HG03469 (cell line): ENCODE measurements at regions not wholly inside any gene's neighbourhood (a gene's known extent, or its start where the extent isn't known, plus 50 kb on each side); places are given as distances from the start of the nearest gene placed in this dataset.
A peak's percentile ranks its signal among the peaks of the same experiment; 100 is the strongest.
"Not testable (repeated sequence)": the region's sequence is repeated elsewhere in the genome, so short reads cannot be mapped to it uniquely, and the experiment has no call there.

Experiments used
- ATAC-seq: cut with Tn5 transposase; IDR thresholded peaks from one replicate; pipeline ENCODE4 v1.9.1; 2021; ENCODE audit warnings: mild to moderate bottlenecking, moderate library complexity, moderate number of reproducible peaks; ENCODE audit not compliant: unreplicated experiment

DNA sequence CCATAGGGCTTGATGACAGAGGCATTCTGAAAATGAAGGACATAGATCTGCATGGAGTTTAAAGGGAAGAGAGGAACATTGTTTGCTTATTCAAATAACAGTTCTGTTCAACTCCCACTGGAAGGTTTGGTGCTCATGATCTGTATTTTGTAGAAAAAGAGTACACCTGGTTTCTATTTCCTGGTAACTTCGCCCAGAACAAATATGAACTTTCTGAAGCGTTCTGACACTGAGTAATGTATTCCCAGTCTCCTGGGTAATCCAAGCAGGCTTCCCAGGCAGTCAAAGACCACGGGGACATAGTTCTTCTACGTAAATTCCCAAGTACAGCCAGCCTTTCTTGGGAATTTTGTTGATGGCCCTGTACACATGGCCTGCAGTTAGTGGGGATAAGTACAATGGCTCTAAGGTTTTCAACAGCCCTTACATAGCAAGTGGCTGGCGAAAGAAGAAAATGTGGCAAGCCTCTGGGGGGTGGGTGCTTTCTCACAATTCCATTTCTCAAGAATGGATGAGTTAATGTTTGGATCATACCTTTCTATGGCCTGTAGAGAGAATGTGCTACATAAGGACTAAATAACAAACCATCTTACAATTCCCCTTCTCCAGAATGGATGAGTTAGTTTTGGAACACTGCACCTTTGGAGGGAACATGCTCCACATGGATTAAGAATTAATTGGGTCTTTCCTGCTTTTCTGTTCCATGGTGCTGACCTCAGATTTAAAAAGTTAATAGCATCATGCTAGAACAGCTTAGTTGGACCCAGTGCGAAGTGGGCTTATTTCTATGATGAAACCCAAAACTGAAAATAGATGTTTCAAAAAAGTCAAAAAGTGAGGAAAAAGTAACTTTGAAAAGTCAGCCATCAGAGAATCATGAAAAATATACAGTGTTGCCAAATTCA, 52.7 kb downstream of the COL6A6 start:
- ATAC-seq = no peak

DNA sequence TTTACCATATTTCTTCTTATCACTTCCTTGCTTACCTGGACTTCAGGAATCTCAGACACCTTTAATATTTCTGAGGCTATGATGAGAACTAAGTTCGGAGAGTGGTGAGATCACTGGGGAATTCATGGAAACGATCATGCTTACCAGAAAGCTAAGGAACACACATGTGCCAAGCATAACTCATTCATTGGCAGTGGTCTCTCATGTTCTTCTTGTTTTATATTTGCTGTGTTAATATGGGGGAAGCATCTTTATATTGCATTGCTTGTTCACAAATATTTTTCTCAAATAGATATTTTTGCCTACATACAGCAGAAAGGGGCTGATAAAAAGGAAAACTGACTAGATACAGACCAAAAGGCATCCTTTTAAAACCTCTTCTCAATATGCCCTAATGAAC, 55.8 kb downstream of the COL6A6 start:
- ATAC-seq = no peak

DNA sequence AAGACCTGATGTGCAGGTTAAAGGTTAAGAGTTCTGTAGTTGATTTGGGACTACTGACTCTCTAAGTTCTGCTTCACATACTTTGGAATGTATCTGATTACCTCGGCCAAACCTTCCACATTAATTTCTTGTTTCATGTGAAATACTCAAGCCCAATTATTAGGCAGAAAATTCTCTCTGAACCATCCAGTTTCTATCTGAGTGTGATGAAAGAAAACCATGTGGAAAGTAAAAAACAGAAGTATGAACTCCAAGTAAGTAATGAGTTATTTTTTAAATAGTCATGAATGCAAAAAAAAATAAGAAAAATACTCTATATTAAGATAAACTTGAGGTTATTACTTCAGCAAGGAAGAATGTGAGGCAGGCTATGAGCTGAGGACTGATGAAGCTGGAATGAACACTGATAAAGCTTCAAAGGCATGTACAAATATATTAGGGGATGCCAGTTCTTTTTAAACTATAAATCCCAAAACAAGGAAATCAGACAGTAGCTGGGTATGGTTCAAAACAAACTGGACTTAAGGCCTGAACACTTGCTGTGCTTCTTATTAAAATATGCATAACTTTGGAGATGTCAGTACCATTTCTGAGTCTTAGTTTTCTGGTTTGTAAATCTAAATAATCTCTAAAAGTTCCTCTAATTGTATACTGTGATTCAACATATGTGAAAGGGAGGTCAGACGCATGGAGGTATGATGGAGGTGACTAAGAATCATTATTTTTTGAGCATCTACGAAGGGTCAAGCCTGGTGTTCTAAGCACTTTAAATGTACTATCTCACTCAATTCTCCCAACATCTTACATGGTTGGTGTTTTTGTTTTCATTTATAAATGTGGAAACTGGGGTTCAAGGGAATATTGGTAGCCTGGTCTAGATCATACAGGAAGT, 59.6 kb downstream of the COL6A6 start:
- no peak for ATAC-seq

DNA sequence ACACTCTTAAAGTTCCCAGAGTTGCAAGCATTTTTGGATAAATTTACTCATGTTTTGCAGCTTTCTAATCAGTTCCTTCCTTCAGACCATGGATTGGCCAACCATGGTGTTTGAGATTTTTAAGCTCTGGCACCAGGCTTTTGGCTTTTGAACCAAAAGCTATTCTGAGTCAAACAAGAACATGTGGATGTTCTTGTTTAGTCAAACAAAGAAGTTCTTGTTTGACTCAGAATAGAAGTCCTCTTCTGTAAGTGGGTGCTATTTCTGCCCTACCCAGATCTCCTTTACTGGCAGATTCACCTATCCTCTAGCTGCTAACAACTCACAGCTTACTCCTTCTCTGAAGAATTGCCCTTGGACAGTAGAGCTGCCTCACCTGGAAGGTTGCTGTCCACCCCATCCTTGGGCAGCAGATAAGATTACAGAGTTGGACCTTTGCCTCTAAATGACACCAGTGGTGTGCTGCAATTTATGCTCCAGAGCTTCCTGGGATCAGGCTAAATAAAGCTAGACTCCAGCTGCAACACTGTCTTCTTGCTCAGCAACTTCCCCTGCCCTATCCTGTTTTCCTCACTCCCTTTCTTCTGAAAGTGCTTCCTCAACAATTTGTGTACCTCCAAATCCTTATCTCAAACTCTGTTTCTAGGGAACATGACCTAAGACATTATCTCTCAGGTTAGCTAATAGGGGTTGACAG, 65.6 kb downstream of the COL6A6 start:
- peak; percentile 77 for ATAC-seq

DNA sequence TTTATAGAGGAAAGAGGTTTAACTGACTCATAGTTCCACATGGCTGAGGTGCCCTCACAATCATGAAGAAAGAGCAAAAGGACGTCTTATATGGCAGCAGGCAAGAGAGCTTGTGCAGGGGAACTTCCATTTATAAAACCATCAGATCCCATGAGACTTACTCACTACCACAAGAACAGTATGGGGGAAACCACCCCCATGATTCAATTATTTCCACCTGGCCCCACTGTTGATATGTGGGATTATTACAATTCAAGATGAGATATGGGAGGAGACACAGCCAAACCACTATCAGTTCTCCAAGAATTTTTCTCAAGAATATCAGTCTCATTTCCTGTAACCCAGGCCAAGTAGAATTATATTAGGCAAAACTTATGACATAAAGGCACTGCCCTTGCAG, 77.8 kb downstream of the COL6A6 start:
- not testable (repeated sequence) for ATAC-seq

DNA sequence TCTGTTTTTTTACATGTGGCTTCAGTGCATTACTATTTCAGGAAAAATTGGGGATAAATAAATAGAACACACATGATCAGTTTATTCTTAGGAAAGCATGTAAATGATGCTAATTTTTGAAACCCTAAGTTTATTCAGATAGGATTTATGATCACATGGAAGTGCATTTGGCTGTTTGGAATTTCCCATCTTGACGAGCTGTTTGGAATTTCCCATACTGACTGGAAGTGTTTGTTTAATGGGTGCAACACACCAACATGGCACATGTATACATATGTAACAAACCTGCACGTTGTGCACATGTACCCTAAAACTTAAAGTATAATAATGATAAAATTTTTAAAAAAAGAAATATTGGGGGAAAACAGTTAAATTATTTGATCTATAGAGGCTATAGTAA, 79.5 kb downstream of the COL6A6 start:
- ATAC-seq = no peak

DNA sequence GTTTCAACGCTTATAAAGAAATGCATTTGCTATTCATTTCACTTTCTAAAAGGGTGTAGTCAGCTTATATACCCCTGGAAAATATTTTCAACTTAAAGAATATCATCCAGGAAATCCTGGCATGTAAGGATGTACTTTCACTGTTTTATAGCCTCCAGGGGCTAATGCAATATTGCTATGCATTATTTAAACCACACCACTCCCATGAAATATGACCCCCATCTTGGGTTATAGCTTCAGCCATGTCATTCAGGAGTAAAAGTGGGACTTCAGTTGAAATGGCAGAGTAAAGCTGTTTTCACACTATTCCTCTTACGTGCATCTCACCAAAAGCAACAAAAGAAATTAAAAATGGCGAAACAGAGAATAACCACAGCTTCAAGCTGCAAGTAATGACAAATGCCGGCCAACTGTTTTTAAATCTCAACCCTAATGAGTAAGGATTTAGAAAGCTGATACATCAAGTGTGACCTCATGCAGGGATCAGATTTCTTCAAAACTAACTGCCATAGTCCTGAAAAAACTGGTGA, 84.5 kb downstream of the COL6A6 start:
- ATAC-seq = no peak

DNA sequence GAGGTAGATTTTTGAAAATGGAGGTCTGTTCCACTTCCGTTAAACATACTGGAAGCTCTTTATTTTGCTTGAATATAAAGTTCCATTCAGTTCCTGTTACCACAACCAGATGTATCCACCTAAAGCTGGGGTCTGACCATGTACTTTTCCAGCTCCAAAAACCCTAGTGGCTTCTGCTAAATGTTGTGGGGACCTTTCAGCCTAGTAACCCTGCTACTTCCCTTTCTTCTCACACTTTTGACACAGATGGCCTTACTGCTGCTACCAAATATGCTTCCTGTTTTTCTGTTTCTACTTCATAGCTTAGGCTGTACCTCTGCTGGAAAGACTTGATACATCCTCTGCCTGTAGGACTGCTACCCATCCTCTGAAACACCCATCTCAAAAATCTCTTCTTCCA, 87.8 kb downstream of the COL6A6 start:
- no peak for ATAC-seq

DNA sequence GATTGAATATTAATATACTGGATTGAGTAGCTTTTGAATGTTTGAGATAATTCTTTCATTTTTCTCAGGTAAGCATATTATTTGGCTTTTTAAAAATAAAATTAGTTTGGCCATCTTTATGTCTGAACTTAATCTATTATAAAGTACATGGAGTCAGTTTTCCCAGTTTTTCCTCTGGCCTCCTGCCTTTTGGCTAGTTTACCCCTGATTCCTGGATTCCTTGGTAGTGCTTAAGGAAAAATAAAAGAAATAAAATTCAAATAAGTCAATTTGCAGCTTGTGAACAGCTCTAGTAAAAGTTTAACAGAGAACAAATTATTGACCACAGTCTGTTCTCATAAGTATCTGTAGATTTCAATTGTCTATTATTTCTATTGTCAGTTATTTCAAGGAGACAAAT, 89.4 kb downstream of the COL6A6 start:
- ATAC-seq = no peak

DNA sequence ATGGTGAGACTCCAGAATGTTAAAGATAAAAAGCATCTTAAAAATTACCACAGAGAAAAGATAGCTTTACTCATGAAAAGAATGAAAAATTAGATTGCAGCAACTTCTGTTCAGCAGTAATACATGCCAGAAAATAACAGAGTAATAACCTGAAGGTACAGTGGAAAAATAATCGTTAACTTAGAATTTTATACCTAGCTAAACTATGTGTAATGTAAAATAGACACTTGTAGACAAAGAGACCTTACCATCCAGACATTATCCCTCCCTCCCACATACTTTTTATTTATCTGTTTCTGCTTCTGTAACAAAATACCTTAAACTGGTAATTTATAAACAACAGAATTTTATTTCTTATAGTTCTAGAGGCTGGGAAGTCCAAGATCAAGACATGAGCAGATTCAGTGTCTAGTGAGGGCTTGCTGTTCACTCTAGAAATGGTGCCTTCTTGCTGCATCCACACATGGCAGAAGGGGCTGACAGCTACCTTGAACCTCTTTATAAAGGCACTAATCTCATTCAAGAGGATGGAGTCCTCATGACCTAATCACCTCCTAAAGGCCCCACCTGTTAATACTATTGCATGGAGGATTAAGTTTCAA, 90.7 kb downstream of the COL6A6 start:
- no peak for ATAC-seq

DNA sequence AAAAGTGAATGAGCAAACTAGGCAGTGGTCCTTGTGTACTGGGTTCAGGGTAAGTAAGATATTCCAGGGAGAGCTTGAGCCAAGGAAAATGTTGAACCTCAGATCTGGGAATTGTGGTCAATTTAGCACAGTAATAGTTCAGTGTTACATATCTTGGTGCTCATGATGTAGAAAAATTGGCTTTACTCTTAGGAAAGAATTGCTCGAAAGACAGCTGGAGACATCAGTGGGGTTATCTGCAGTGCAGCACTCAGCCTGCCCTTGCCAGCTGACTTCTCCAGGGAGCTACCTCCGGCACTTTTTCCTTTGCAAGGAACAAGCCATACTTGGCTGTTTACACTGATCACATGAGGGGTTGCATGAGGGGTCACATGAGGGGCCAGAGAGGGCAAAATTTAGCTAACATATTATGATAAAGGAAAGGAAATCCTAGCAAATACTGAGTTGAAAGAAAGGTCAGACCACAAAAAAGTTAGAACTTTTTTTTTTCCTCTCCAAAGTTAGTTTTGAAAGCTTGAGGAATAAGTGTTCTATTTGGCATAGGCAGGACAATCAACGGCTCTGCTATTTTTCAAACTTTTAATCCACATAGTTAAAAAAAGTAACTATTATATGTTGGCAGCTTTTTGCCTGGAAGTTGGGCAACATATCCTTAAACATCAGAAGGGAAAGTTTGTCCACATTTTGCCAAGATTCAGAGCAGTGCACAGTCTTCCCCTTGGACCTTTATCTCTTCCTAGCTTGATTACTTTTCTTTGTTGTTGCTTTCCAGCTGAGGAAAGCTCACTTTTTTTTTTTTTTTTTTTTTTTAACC, 92.4 kb downstream of the COL6A6 start:
- ATAC-seq = no peak

DNA sequence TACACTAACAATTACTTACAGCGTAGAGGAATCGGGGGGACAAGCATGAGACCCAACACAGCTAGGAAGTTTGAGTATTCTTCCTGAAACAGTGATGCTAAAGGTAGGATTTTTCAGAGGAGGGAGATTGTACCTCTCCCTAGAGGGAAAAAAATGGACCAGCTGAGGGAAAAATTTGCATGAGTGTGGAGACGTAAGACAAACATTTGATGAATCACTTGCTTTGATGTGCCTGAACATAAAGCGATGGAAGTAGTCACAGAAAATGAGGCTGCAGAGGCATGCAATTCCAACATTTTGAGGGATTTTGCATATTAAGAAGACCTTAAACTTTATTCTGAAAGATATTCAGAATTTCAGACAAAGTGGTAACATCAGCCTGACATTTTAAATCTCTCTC, 102.2 kb downstream of the COL6A6 start:
- ATAC-seq = no peak

DNA sequence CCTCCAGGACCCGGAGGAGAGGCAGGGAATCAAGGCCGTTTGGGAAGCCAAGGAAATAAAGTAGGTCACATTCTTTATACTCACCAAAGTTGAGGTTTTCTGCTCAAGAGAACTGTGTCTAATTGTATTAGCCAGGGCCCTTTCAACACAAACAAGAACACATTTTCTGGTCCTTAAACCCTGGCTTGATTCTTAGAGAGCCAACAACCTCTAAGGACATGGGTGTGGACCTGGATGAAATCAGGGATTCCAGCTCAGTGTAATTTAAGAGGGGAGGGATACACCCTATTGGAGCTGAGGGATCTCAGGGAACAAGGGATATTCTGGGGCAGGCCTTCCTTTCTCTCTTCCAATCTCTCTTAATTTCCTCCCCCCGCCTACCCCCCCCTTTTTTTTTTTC, 104.8 kb downstream of the COL6A6 start:
- ATAC-seq = no peak

DNA sequence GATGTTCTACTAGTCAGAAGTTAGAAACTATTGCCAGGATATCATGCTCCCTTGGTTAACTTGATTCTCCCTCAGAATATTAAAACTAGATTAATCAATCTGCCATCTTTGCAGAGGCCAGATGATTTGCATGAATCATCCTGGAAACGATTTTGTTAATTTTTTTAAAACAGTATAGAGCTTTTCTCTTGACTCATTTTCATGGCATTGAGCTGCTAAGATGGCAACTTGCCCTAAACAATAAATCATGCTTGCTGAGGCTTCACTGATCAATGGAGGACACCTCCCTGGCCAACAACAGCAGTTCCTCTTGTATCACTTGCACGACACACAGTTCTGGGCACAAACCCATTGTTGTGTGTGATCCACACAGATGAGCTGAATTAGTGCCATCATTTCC, 109.1 kb downstream of the COL6A6 start:
- no peak for ATAC-seq

DNA sequence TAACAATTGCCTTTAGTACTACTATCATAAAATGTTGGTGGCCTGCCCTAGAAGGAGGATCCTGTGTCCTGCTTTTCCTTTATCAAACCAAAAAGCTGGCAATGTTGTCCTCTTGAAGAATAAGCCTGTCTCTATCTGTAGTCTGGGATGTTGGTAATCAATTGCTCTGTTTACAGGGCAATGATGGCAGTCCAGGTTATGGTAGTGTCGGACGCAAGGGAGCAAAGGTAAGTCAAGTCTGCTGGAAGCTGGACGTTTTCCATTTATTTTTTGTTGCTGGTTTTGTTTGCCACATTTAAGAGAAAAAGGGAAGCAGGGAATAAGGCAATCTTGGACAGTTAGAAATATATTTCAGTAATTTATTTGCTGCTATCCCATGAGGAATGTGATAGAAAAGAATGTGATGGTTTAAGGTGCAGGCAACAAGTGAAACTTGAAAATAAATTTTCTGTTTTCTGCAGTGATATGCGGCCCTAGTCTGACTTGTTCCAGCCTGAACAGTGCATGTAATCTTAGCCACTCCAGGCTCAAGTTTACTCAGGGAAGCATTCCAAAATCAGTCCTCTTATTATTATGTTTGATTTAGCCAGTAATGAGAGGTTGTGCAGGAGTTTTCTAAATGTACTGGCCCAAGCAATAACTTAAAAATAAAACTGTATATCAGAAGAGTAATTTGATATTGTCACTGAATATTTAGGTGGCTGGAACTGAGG, 110.3 kb downstream of the COL6A6 start:
- no peak for ATAC-seq

DNA sequence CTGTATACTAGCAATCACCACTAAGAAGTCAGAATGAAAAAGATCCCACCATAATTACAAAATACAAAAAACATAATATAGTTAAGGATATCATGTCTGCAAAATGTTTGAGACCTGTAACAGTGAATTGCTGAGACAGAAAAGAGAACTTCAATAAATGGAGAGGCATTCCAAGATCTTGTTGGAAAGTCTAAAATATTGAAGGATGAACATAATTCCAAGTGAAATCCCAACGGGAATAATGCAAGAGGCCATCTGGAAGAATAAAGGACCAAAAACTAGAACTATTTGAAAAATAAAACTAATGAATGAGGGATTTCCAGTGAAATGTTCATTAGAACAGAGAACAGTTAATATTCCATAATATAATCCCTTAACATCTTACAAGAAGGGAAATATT, 110.9 kb downstream of the COL6A6 start:
- ATAC-seq = no peak
